DOHH2 (cell line): ENCODE measurements at regions not wholly inside any gene's neighbourhood (a gene's known extent, or its start where the extent isn't known, plus 50 kb on each side); places are given as distances from the start of the nearest gene placed in this dataset.

ENCODE experiments used
- H3F3A ChIP-seq: fragments of 200-600 bp; sonication (generic), shearing (Covaris generic); 2 replicates; pipeline ENCODE4 v1.6.0; 2016; ENCODE audit warnings: antibody characterized with exemption, mild to moderate bottlenecking; ENCODE audit not compliant: control insufficient read depth, insufficient read depth
- H3K27ac ChIP-seq: fragments of 200-600 bp; sonication (generic); 2 replicates; pipeline ENCODE4 v1.5.1; 2014; ENCODE audit warnings: low read depth, mild to moderate bottlenecking, low read length, moderate library complexity
- H3K27me3 ChIP-seq: fragments of 200-600 bp; sonication (generic); 2 replicates; pipeline ENCODE4 v1.6.1; 2014; ENCODE audit warnings: mild to moderate bottlenecking, low read length, mixed read lengths; ENCODE audit not compliant: control insufficient read depth
- H3K36me3 ChIP-seq: fragments of 200-600 bp; sonication (generic); 2 replicates; pipeline ENCODE4 v1.6.1; 2014; ENCODE audit warnings: mild to moderate bottlenecking, low read length, moderate library complexity, mixed read lengths; ENCODE audit not compliant: control insufficient read depth
- H3K4me1 ChIP-seq: fragments of 200-600 bp; sonication (generic); 2 replicates; pipeline ENCODE4 v1.6.1; 2014; ENCODE audit warnings: mild to moderate bottlenecking, low read length, mixed read lengths; ENCODE audit not compliant: control insufficient read depth
- H3K4me2 ChIP-seq: fragments of 200-600 bp; sonication (generic); 2 replicates; pipeline ENCODE4 v1.6.0; 2014; ENCODE audit warnings: mild to moderate bottlenecking, low read length, moderate library complexity
- H3K4me3 ChIP-seq: fragments of 200-600 bp; sonication (generic); 2 replicates; pipeline ENCODE4 v1.5.1; 2014; ENCODE audit warnings: mild to moderate bottlenecking, low read length, mixed read lengths
- H3K79me2 ChIP-seq: fragments of 200-600 bp; sonication (generic); 2 replicates; pipeline ENCODE4 v1.6.1; 2014; ENCODE audit warnings: mild to moderate bottlenecking, low read length, mixed read lengths; ENCODE audit not compliant: control insufficient read depth
- H3K9me2 ChIP-seq: fragments of 200-600 bp; sonication (generic); replicated peaks from 2 replicates; pipeline ENCODE4 v1.6.1; 2014; ENCODE audit warnings: mild to moderate bottlenecking, low read length, mixed read lengths; ENCODE audit not compliant: control insufficient read depth
- H3K9me3 ChIP-seq: fragments of 200-600 bp; sonication (generic); 2 replicates; pipeline ENCODE4 v1.6.1; 2014; ENCODE audit warnings: antibody characterized with exemption, low read length, mixed read lengths; ENCODE audit not compliant: control insufficient read depth, insufficient read depth
- H4K20me1 ChIP-seq: fragments of 200-600 bp; sonication (generic); 2 replicates; pipeline ENCODE4 v1.6.0; 2014; ENCODE audit warnings: low read depth, mild to moderate bottlenecking, antibody characterized with exemption, low read length, moderate library complexity; ENCODE audit not compliant: control insufficient read depth, insufficient read depth
- EZH2phosphoT487 ChIP-seq: fragments of 200-600 bp; sonication (generic); IDR thresholded peaks from 2 replicates; pipeline ENCODE4 v1.6.1; 2017; ENCODE audit warnings: borderline replicate concordance, mild to moderate bottlenecking, antibody characterized with exemption, low read length, moderate library complexity, mixed read lengths
- TF ChIP-seq, protein P1 (sequence below): fragments of 200-600 bp; sonication (generic); IDR thresholded peaks from one replicate; pipeline ENCODE4 v1.5.1; 2014; ENCODE audit warnings: antibody characterized with exemption, mild to moderate bottlenecking, low read depth, low read length; ENCODE audit not compliant: poor library complexity, severe bottlenecking

DNA sequence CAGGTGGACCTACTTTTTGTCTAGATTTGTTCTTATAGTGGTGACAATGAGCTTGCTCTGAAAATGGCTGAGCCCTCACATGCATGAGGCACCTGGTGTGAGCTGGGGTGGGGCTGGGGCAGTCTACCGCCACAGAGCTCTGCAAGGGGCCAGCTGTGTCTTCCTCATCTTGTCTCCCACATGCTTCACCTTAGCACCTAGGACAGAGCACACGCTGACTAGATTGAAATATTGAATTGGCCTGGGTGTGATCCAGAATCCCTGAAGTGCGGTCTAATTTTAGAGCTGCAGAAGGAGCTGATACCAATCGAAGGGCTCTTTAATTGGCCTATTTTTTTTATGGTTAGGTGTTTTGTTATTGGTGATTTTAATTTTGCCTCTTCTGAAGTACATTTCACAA is 126.1 kb upstream of the NFIB start:
- H3K4me2 ChIP-seq: no peak overlapping the region
- H3K4me1 ChIP-seq: no peaks in the 10 kb centered on the region
- no peaks in the 10 kb centered on the region for H3K9me3 ChIP-seq
- H3F3A ChIP-seq: no peaks in the 10 kb centered on the region
- TF ChIP-seq EZH2phosphoT487: no peak
- TF ChIP-seq, protein P1, sequence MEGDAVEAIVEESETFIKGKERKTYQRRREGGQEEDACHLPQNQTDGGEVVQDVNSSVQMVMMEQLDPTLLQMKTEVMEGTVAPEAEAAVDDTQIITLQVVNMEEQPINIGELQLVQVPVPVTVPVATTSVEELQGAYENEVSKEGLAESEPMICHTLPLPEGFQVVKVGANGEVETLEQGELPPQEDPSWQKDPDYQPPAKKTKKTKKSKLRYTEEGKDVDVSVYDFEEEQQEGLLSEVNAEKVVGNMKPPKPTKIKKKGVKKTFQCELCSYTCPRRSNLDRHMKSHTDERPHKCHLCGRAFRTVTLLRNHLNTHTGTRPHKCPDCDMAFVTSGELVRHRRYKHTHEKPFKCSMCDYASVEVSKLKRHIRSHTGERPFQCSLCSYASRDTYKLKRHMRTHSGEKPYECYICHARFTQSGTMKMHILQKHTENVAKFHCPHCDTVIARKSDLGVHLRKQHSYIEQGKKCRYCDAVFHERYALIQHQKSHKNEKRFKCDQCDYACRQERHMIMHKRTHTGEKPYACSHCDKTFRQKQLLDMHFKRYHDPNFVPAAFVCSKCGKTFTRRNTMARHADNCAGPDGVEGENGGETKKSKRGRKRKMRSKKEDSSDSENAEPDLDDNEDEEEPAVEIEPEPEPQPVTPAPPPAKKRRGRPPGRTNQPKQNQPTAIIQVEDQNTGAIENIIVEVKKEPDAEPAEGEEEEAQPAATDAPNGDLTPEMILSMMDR: no peak
- H3K9me2 ChIP-seq: no peaks in the 10 kb centered on the region
- H3K4me3 ChIP-seq: no peak overlapping the region
- no peaks in the 10 kb centered on the region for H4K20me1 ChIP-seq
- H3K79me2 ChIP-seq: no peaks in the 10 kb centered on the region
- no peaks in the 10 kb centered on the region for H3K27me3 ChIP-seq
- H3K36me3 ChIP-seq: no peaks in the 10 kb centered on the region
- no peak overlapping the region for H3K27ac ChIP-seq

DNA sequence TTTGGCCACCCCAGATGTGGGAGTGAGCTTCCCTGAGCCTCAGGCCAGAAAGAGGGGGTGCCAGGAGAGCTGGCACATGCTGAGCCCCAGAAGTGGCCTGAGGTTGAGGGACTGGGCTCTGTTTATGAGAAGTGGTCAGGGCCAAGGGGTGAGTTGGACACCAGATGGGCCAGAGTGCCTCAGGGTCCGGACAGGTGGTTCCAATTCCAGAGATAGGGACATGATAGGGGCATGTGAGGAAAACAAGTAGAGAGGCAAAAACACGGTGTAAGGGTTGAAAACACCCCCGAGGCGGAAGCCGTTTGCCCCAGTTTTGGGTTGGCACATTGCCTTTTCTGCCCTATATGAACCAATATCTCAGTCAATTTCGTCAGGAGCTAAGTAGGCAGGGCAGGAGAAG is 125.6 kb upstream of the NFIB start:
- no peak overlapping the region for H3K27ac ChIP-seq
- H3K9me2 ChIP-seq: no peaks in the 10 kb centered on the region
- no peaks in the 10 kb centered on the region for H3K27me3 ChIP-seq
- H3K4me3 ChIP-seq: no peak overlapping the region
- H3K36me3 ChIP-seq: no peaks in the 10 kb centered on the region
- no peaks in the 10 kb centered on the region for H3F3A ChIP-seq
- no peak overlapping the region for H3K4me2 ChIP-seq
- no peaks in the 10 kb centered on the region for H3K79me2 ChIP-seq
- no peaks in the 10 kb centered on the region for H4K20me1 ChIP-seq
- TF ChIP-seq, protein P1: no peak
- no peak for TF ChIP-seq EZH2phosphoT487
- no peaks in the 10 kb centered on the region for H3K4me1 ChIP-seq
- no peaks in the 10 kb centered on the region for H3K9me3 ChIP-seq

DNA sequence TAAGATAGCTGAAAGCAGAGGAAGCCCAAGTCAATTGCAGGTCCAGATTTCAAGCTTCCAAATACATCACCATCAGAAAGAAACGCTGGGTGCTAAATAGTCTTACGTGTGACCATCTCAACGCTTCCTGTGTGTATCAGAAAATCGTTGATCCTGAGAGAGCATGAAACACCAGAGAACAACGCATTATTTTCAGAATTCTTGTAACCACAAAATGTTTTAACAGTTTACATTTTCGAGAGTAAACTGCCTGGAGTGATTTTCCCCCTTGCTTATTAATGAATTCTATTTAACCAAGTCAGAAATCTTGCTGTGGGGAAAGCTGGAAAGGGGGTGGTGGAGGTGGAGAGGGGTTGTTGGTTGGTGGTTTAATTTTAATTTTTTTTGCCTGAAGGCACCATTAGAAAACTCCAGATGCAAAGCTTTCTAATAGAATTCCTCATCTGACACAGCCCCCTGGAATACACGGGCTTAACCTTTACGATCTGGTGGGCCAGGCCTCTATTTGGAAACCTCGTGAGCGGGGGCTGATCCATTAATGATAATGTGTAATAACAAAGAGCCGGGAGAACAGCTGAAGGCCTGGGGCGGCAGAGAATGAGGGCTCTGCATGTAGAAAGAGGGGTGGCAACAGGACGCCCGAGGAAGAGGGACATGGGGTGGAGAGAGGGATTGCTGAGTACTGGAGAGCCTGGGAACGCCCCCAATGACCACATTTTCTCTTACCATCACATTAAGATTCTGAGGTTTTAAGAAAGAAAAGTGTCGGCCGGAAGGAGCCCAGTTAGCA is 124.5 kb upstream of the NFIB start:
- Histone ChIP-seq H3K36me3 (no peaks in the 10 kb centered on the region), H3K27ac (no peak overlapping the region), H3K9me2 (no peaks in the 10 kb centered on the region), H3K9me3 (no peaks in the 10 kb centered on the region), H3K4me2 (no peak overlapping the region), H4K20me1 (no peaks in the 10 kb centered on the region), H3K4me3 (no peak overlapping the region), H3K27me3 (no peaks in the 10 kb centered on the region), H3F3A (no peaks in the 10 kb centered on the region), H3K79me2 (no peaks in the 10 kb centered on the region), H3K4me1 (no peaks in the 10 kb centered on the region)
- TF ChIP-seq EZH2phosphoT487: no peak
- TF ChIP-seq, protein P1: no peak
